Heart left ventricle (tissue), 13 donors: ENCODE measurements at regions not wholly inside any gene's neighbourhood (a gene's known extent, or its start where the extent isn't known, plus 50 kb on each side); places are given as distances from the start of the nearest gene placed in this dataset.

Source experiments
- POLR2A ChIP-seq, 2 donors: fragments of 450-650 bp; IDR thresholded peaks; one replicate each; pipeline ENCODE4 v1.6.1; 2017; ENCODE audit warnings: antibody characterized with exemption in 2 of 2, mild to moderate bottlenecking in 2 of 2, moderate library complexity in 2 of 2
- TF ChIP-seq, protein P1 (sequence below), 12 donors: fragments of 200-600 bp; sonication (generic) in 4 of 12; IDR thresholded peaks; one replicate each; pipeline versions ENCODE4 v1.5.0 to v1.8.0; 2018 to 2022; ENCODE audit warnings: antibody characterized with exemption in 12 of 12, mild to moderate bottlenecking in 5 of 12
- donor health status: ischemic (EF 13 %, LVEDD 7.1; RV severe dilation, severe dysfunction).
- donor health status: DM: no; HTN: yes; CAD: no.
- donor health status: DM: no; HTN: no; CAD: no.
- donor health status: ischemic (EF 25% LVEDD 6.9; RV normal size, moderate dysfunction).
- donor health status: ischemic (EF 25% LVEDD 5.7; RV mildly dilated, moderate dysfunction).
- donor health status: ischemic (EF 35%, LVEDD 5.7; RV mildly dilated, moderate dysfunction).
- donor health status: nonischemic (EF 11% LVEDD 7.7; RV severe dilation, severe dysfunction).
- donor health status: DM: yes; HTN: yes; CAD: no.
- donor health status: PGD.
- donor health status: ischemic (EF 29% LVEDD 5.4; RV normal size, mild dysfunction).
- donor health status: nonischemic (EF 23%, LVEDD 6.1; RV moderate dilation, normal function).

DNA sequence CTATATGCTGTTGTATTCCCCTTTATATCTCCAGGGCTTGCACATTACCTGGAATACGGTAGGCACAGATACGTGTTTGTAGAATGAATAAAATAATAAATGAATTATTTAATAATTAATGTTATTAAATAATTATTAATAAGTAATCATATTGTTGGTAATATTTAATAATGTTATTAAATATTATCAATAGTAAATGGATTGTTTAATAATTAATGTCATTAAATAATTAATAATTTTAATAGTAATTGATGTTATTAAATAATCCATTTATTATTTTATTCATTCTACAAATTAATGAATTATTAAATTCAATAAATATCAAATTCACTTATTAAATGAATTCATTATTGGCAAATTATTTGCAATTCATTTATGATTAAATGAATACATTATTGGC is 175.1 kb downstream of the MATN1 start:
- TF ChIP-seq, protein P1, sequence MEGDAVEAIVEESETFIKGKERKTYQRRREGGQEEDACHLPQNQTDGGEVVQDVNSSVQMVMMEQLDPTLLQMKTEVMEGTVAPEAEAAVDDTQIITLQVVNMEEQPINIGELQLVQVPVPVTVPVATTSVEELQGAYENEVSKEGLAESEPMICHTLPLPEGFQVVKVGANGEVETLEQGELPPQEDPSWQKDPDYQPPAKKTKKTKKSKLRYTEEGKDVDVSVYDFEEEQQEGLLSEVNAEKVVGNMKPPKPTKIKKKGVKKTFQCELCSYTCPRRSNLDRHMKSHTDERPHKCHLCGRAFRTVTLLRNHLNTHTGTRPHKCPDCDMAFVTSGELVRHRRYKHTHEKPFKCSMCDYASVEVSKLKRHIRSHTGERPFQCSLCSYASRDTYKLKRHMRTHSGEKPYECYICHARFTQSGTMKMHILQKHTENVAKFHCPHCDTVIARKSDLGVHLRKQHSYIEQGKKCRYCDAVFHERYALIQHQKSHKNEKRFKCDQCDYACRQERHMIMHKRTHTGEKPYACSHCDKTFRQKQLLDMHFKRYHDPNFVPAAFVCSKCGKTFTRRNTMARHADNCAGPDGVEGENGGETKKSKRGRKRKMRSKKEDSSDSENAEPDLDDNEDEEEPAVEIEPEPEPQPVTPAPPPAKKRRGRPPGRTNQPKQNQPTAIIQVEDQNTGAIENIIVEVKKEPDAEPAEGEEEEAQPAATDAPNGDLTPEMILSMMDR (IDR thresholded peaks at IDR 0.05), result no peak
- TF ChIP-seq POLR2A (IDR thresholded peaks at IDR 0.05), result no peak
